ENCODE measurements at regions not wholly inside any gene's neighbourhood (a gene's known extent, or its start where the extent isn't known, plus 50 kb on each side); places are given as distances from the start of the nearest gene placed in this dataset.

DNA sequence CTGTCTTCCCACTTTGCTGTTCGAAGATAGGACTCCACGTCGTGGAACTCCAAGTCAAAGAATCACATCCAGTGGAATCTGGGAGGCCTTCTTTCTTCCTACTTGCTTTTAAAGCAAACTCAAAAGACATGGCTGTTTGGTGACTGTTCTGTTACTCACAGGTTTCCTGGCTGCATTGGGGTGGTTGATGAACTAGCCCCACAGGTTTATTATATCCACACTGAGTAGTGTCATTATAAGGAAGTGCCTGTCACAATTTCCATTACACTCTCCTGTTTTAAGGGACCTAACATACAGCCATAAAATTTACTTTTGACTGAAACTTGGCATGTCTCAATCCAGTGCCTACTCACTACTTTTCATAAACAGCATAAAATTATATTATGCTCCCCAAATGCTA lies 287.3 kb upstream of the SP4 start:
- Histone ChIP-seq H3K4me3 (ENCODE audit: control insufficient read depth in 1 of 7, extremely low read depth in 1 of 7, insufficient read depth in 4 of 7, low read depth in 2 of 7, low read length in 6 of 7) (no peak overlapping the region), H3K27ac (ENCODE audit: insufficient read depth in 1 of 2, low read depth in 1 of 2, low read length in 2 of 2, poor library complexity in 1 of 2, severe bottlenecking in 2 of 2) (no peak overlapping the region), H3K27me3 (replicated peaks in 2 of 5; ENCODE audit: control insufficient read depth in 4 of 5, insufficient read depth in 5 of 5, low read length in 4 of 5) (peaks cover 0 to 3% (median 0%) of the 10 kb centered on the region in 5 experiments), H3K4me1 (ENCODE audit: control extremely low read depth in 1 of 4, control insufficient read depth in 4 of 4, insufficient read depth in 4 of 4, low read length in 3 of 4) (no peaks in the 10 kb centered on the region), H3K36me3 (ENCODE audit: control insufficient read depth in 4 of 4, insufficient read depth in 4 of 4, low read length in 3 of 4) (no peaks in the 10 kb centered on the region), H3K9me3 (ENCODE audit: control extremely low read depth in 1 of 5, control insufficient read depth in 4 of 5, insufficient read depth in 2 of 5, low read depth in 1 of 5, low read length in 4 of 5) (peaks cover 0 to 2% (median 0%) of the 10 kb centered on the region in 5 experiments)
- ChIA-PET CTCF (no interaction called here), POLR2A (no interaction called here)
- 100% methylated on average over 3 of the region's 3 CpGs for WGBS (ENCODE audit: insufficient coverage)
- no peak for DNase-seq

DNA sequence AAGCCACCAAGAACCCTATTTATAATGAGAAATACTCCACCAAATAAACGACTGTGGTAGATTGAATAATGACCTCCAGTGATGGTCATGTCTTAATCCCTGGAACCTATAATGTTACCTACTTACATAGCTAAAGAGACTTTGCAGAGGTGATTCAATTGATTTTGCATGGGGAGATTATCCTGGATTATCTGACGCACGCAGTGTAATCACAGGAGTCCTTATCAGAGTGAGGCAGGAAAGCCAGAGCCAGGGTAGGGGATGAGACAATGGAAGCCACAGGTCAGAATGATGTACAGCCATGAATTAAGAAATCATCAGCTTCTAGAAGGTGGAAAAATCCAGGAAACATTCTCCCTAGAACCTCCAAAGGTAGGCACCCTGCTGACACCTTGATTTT lies 286.4 kb upstream of the SP4 start:
- DNase-seq: no peak

DNA sequence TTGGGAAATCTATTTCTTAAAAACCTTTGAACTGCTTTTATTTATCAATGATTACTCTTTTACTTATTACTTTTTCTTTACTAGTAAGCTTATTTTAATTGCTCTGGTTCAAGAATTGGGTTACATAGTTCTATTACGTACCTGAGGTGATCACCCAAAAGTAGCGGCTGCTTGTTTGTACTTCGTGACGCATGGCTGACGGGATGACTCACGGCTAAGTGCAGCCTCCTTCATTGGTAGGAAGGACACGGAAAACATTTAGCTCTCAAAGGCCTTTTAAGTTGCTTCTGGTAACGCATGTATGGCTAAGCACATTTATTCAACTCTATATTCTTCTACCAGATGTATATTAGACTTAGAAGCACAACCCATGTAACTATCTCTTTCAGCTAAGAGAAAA lies 285.8 kb upstream of the SP4 start:
- Histone ChIP-seq H3K27ac (ENCODE audit: insufficient read depth in 1 of 2, low read depth in 1 of 2, low read length in 2 of 2, poor library complexity in 1 of 2, severe bottlenecking in 2 of 2) (no peak overlapping the region), H3K9me3 (ENCODE audit: control extremely low read depth in 1 of 5, control insufficient read depth in 4 of 5, insufficient read depth in 2 of 5, low read depth in 1 of 5, low read length in 4 of 5) (no peaks in the 10 kb centered on the region), H3K36me3 (ENCODE audit: control insufficient read depth in 4 of 4, insufficient read depth in 4 of 4, low read length in 3 of 4) (no peaks in the 10 kb centered on the region), H3K4me3 (ENCODE audit: control insufficient read depth in 1 of 7, extremely low read depth in 1 of 7, insufficient read depth in 4 of 7, low read depth in 2 of 7, low read length in 6 of 7) (no peak overlapping the region), H3K4me1 (ENCODE audit: control extremely low read depth in 1 of 4, control insufficient read depth in 4 of 4, insufficient read depth in 4 of 4, low read length in 3 of 4) (no peaks in the 10 kb centered on the region), H3K27me3 (replicated peaks in 2 of 5; ENCODE audit: control insufficient read depth in 4 of 5, insufficient read depth in 5 of 5, low read length in 4 of 5) (peaks cover 0 to 3% (median 0%) of the 10 kb centered on the region in 5 experiments)
- CTCF ChIA-PET: no interaction called here
- no peak for DNase-seq
- 93% methylated on average over 8 of the region's 8 CpGs for WGBS (ENCODE audit: insufficient coverage)
- POLR2A ChIA-PET: no interaction called here

More for the DNA sequence above, 286.4 kb upstream of the SP4 start:
- ChIA-PET CTCF (no interaction called here), POLR2A (no interaction called here)
- H3K4me3 ChIP-seq (ENCODE audit: control insufficient read depth in 1 of 7, extremely low read depth in 1 of 7, insufficient read depth in 4 of 7, low read depth in 2 of 7, low read length in 6 of 7): no peak overlapping the region
- peaks cover 0 to 3% (median 0%) of the 10 kb centered on the region in 5 experiments for H3K27me3 ChIP-seq (replicated peaks in 2 of 5; ENCODE audit: control insufficient read depth in 4 of 5, insufficient read depth in 5 of 5, low read length in 4 of 5)
- 100% methylated on average over 2 of the region's 3 CpGs for WGBS (ENCODE audit: insufficient coverage)
- H3K4me1 ChIP-seq (ENCODE audit: control extremely low read depth in 1 of 4, control insufficient read depth in 4 of 4, insufficient read depth in 4 of 4, low read length in 3 of 4): no peaks in the 10 kb centered on the region
- no peaks in the 10 kb centered on the region for H3K9me3 ChIP-seq (ENCODE audit: control extremely low read depth in 1 of 5, control insufficient read depth in 4 of 5, insufficient read depth in 2 of 5, low read depth in 1 of 5, low read length in 4 of 5)
- no peaks in the 10 kb centered on the region for H3K36me3 ChIP-seq (ENCODE audit: control insufficient read depth in 4 of 4, insufficient read depth in 4 of 4, low read length in 3 of 4)
- no peak overlapping the region for H3K27ac ChIP-seq (ENCODE audit: insufficient read depth in 1 of 2, low read depth in 1 of 2, low read length in 2 of 2, poor library complexity in 1 of 2, severe bottlenecking in 2 of 2)

DNA sequence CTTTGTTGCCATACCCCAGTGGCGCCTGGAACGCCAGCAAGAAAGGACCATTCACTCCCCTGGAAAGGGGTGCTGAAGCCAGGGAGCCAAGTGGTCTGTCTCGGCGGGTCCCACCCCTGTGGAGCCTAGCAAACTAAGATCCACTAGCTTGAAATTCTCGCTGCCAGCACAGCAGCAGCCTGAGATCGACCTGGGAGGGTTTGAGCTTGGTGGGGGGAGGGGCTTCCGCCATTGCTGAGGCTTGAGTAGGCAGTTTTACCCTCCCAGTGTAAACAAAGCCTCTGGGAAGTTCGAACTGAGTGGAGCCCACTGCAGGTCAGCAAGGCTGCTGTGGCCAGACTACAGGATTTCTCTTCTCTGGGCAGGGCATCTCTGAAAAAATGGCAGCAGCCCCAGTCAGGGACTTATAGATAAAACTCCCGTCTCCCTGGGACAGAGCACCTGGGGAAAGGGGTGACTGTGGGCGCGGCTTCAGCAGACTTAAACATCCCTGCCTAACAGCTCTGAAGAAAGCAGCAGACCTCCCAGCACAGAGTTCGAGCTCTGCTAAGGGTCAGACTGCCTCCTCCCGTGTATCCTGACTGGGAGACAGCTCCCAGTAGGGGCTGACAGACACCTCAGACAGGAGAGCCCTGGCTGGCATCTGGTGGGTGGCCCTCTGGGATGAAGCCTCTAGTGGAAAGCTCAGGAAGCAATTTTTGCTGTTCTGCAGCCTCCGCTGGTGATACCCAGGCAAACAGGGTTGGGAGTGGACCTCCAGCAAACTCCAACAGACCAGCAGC lies 281.1 kb upstream of the SP4 start:
- ChIA-PET POLR2A (no interaction called here), CTCF (no interaction called here)
- Histone ChIP-seq H3K4me3 (ENCODE audit: control insufficient read depth in 1 of 7, extremely low read depth in 1 of 7, insufficient read depth in 4 of 7, low read depth in 2 of 7, low read length in 6 of 7) (no peak overlapping the region), H3K9me3 (ENCODE audit: control extremely low read depth in 1 of 5, control insufficient read depth in 4 of 5, insufficient read depth in 2 of 5, low read depth in 1 of 5, low read length in 4 of 5) (no peaks in the 10 kb centered on the region), H3K4me1 (ENCODE audit: control extremely low read depth in 1 of 4, control insufficient read depth in 4 of 4, insufficient read depth in 4 of 4, low read length in 3 of 4) (no peaks in the 10 kb centered on the region), H3K27ac (ENCODE audit: insufficient read depth in 1 of 2, low read depth in 1 of 2, low read length in 2 of 2, poor library complexity in 1 of 2, severe bottlenecking in 2 of 2) (no peak overlapping the region), H3K36me3 (ENCODE audit: control insufficient read depth in 4 of 4, insufficient read depth in 4 of 4, low read length in 3 of 4) (no peaks in the 10 kb centered on the region), H3K27me3 (replicated peaks in 2 of 5; ENCODE audit: control insufficient read depth in 4 of 5, insufficient read depth in 5 of 5, low read length in 4 of 5) (peaks cover 0 to 3% (median 0%) of the 10 kb centered on the region in 5 experiments)
- 93% methylated on average over 13 of the region's 14 CpGs for WGBS (ENCODE audit: insufficient coverage)
- no peak for DNase-seq

DNA sequence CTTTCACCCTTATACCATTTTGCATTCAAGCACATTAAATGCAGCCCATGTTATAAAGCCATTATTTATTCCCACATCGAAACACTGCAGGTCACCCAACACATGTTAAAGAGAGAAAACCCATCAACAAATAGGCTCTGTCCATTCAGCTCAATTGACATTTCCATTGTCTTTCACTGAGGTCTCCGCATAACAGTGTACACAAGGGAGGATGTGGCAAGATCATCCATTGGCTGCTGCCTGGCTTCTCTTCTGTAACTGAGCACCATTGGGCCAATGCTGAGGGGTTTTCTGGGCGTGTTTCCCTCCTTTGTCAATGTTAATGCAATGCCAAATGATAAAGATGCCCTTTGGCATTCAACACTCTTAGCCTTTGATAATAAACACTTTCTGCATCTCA lies 278.1 kb upstream of the SP4 start:
- Histone ChIP-seq H3K4me3 (ENCODE audit: control insufficient read depth in 1 of 7, extremely low read depth in 1 of 7, insufficient read depth in 4 of 7, low read depth in 2 of 7, low read length in 6 of 7) (no peak overlapping the region), H3K4me1 (ENCODE audit: control extremely low read depth in 1 of 4, control insufficient read depth in 4 of 4, insufficient read depth in 4 of 4, low read length in 3 of 4) (no peaks in the 10 kb centered on the region), H3K36me3 (ENCODE audit: control insufficient read depth in 4 of 4, insufficient read depth in 4 of 4, low read length in 3 of 4) (no peaks in the 10 kb centered on the region), H3K27ac (ENCODE audit: insufficient read depth in 1 of 2, low read depth in 1 of 2, low read length in 2 of 2, poor library complexity in 1 of 2, severe bottlenecking in 2 of 2) (no peak overlapping the region), H3K9me3 (ENCODE audit: control extremely low read depth in 1 of 5, control insufficient read depth in 4 of 5, insufficient read depth in 2 of 5, low read depth in 1 of 5, low read length in 4 of 5) (no peaks in the 10 kb centered on the region), H3K27me3 (replicated peaks in 2 of 5; ENCODE audit: control insufficient read depth in 4 of 5, insufficient read depth in 5 of 5, low read length in 4 of 5) (no peaks in the 10 kb centered on the region)
- POLR2A ChIA-PET: no interaction called here
- no peak for DNase-seq
- CTCF ChIA-PET: no interaction called here
- 94% methylated on average over 2 of the region's 3 CpGs for WGBS (ENCODE audit: insufficient coverage)

DNA sequence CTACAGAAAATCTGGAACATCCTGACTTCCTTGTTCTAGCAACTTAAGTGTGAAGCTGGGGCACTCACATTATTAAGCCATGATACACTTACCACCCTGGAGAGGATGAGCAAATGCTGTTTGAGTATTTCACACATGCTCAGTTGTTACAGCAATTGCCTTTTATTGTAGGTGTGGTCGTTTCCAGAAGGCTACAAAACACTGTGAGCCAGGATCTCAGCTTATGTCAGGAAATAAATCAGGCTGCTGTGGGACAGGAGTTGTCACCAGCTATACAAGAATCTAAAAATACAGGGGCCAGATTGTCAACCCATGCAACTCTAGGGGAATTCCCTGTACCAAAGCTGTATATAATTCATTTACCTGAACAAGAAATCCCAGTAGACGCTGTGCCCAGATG lies 273.3 kb upstream of the SP4 start:
- Histone ChIP-seq H3K36me3 (ENCODE audit: control insufficient read depth in 4 of 4, insufficient read depth in 4 of 4, low read length in 3 of 4) (no peaks in the 10 kb centered on the region), H3K4me3 (ENCODE audit: control insufficient read depth in 1 of 7, extremely low read depth in 1 of 7, insufficient read depth in 4 of 7, low read depth in 2 of 7, low read length in 6 of 7) (no peak overlapping the region), H3K27me3 (replicated peaks in 2 of 5; ENCODE audit: control insufficient read depth in 4 of 5, insufficient read depth in 5 of 5, low read length in 4 of 5) (no peaks in the 10 kb centered on the region), H3K4me1 (ENCODE audit: control extremely low read depth in 1 of 4, control insufficient read depth in 4 of 4, insufficient read depth in 4 of 4, low read length in 3 of 4) (no peaks in the 10 kb centered on the region), H3K27ac (ENCODE audit: insufficient read depth in 1 of 2, low read depth in 1 of 2, low read length in 2 of 2, poor library complexity in 1 of 2, severe bottlenecking in 2 of 2) (no peak overlapping the region), H3K9me3 (ENCODE audit: control extremely low read depth in 1 of 5, control insufficient read depth in 4 of 5, insufficient read depth in 2 of 5, low read depth in 1 of 5, low read length in 4 of 5) (no peaks in the 10 kb centered on the region)
- 71% methylated on average over 1 of the region's 2 CpGs for WGBS (ENCODE audit: insufficient coverage)
- no peak for DNase-seq
- CTCF ChIA-PET: no interaction called here
- POLR2A ChIA-PET: no interaction called here

DNA sequence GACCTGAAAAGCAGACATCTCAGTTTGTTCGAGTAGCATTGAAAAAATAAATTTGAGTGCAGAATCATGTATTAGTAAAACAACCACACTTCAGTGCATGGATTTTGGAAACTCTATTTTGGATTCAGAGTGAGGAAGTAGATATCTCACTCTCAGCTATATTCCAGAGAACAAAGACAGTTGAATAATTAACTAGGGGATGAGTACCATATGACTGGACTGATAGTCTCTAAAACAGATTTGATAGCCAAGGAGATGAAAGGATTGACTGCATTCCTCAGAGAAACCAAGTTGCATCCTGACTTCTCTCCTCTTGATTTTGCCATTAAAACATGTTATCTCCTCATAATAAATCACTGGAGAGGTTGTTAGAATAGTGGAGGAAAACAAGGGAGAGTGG lies 268.4 kb upstream of the SP4 start:
- DNase-seq: no peak
- H3K36me3 ChIP-seq (ENCODE audit: control insufficient read depth in 4 of 4, insufficient read depth in 4 of 4, low read length in 3 of 4): no peaks in the 10 kb centered on the region
- H3K9me3 ChIP-seq (ENCODE audit: control extremely low read depth in 1 of 5, control insufficient read depth in 4 of 5, insufficient read depth in 2 of 5, low read depth in 1 of 5, low read length in 4 of 5): no peaks in the 10 kb centered on the region
- ChIA-PET POLR2A (no interaction called here), CTCF (interaction anchor here (1.1 kb wide), 1 partner anchor 16 kb away, joined by 4 read pairs; no protein-coding TSS in a partner anchor)
- H3K27me3 ChIP-seq (replicated peaks in 2 of 5; ENCODE audit: control insufficient read depth in 4 of 5, insufficient read depth in 5 of 5, low read length in 4 of 5): no peaks in the 10 kb centered on the region
- no CpG with 5 or more reads among the region's 1 CpG for WGBS (ENCODE audit: insufficient coverage)
- H3K4me3 ChIP-seq (ENCODE audit: control insufficient read depth in 1 of 7, extremely low read depth in 1 of 7, insufficient read depth in 4 of 7, low read depth in 2 of 7, low read length in 6 of 7): no peak overlapping the region
- H3K27ac ChIP-seq (ENCODE audit: insufficient read depth in 1 of 2, low read depth in 1 of 2, low read length in 2 of 2, poor library complexity in 1 of 2, severe bottlenecking in 2 of 2): no peak overlapping the region
- H3K4me1 ChIP-seq (ENCODE audit: control extremely low read depth in 1 of 4, control insufficient read depth in 4 of 4, insufficient read depth in 4 of 4, low read length in 3 of 4): no peaks in the 10 kb centered on the region
